Activated B cell treated with CpG ODN at 0.5 μM for 24 hours (primary cell): ENCODE measurements at regions not wholly inside any gene's neighbourhood (a gene's known extent, or its start where the extent isn't known, plus 50 kb on each side); places are given as distances from the start of the nearest gene placed in this dataset.

ENCODE experiments used
- ATAC-seq: fragments of 200-7000 bp; cut with Tn5 transposase; one replicate; pipeline ENCODE4 v1.10.0; 2021; ENCODE audit warnings: low read depth, mild to moderate bottlenecking, moderate library complexity
- CTCF ChIA-PET: fragments of 350-600 bp; sonication (Branson Sonifier 250); formaldehyde crosslinking; loops from one replicate; lab custom pipeline; 2021; ENCODE audit warnings: antibody characterized with exemption; lab: Charles Lee
- POLR2A ChIA-PET: fragments of 350-600 bp; sonication (Branson Sonifier 250); formaldehyde crosslinking; loops from one replicate; lab custom pipeline; 2021; ENCODE audit warnings: antibody characterized with exemption; lab: Charles Lee
- DNase-seq: peaks from one replicate; pipeline ENCODE4 v3.0.0; 2022
- H3K27ac Mint-ChIP-seq: one replicate; pipeline ENCODE4 v1.8.0; 2020; ENCODE audit warnings: mixed read lengths
- H3K27me3 Mint-ChIP-seq: one replicate; pipeline ENCODE4 v1.8.0; 2021; ENCODE audit warnings: mixed read lengths
- H3K36me3 Mint-ChIP-seq: one replicate; pipeline ENCODE4 v1.8.0; 2021; ENCODE audit warnings: low read depth, mixed read lengths
- H3K4me1 Mint-ChIP-seq: one replicate; pipeline ENCODE4 v1.8.0; 2021; ENCODE audit warnings: mixed read lengths
- H3K4me3 Mint-ChIP-seq: one replicate; pipeline ENCODE4 v1.8.0; 2020; ENCODE audit warnings: mild to moderate bottlenecking, mixed read lengths
- H3K9me3 Mint-ChIP-seq: one replicate; pipeline ENCODE4 v1.8.0; 2020; ENCODE audit warnings: mixed read lengths
- intact Hi-C: fragments of 100-400 bp; cut with micrococcal nuclease; formaldehyde crosslinking; loops from one replicate; pipeline ENCODE4 v1.15.1; 2024
- TF ChIP-seq, protein P1 (sequence below): fragments of 200-600 bp; IDR thresholded peaks from one replicate; pipeline ENCODE4 v1.8.0; 2022; ENCODE audit warnings: antibody characterized with exemption, mild to moderate bottlenecking

DNA sequence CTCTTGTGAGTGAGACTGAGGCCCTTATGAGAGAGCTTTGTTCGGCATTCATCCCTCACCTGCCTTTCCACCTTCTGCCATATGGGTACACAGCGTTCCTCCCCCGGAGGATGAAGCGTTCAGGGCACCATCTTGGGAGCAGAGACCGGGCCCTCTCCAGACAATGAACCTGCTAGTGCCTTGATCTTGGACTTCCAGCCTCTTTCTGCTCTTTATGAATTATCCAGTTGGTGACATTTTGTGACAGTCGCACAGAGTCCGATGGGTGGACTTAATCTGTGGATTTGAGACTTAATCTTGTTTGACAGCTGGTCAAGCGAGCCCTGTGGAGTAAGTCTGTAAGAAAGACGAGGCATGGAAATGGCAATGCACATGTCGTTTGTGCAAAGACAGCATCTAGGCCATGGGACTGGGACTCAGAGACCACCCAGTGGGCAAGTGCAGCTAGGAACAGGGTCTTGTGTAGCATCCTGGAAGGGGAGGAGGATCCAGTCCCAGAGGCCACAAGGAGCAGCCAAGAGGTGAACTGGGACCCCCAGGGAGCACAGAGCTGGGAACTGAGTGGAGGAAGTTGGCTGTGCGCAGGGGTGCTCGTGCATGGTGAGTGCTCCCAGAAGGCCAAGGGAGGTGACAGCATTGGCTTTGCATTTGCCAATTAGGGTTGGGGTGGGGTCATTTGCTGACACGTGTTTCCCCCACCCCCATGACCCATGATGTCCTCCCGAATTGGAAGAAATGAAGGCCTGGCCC, 69.5 kb upstream of the HDAC4 start:
- ATAC-seq (no peak), DNase-seq (no peak)
- CTCF ChIA-PET = no interaction called here
- no peaks in the 10 kb centered on the region for H3K4me1 Mint-ChIP-seq
- intact Hi-C loops = no loop called here
- POLR2A ChIA-PET = no interaction called here
- H3K4me3 Mint-ChIP-seq = no peak overlapping the region
- H3K27me3 Mint-ChIP-seq = peaks cover 4% of the 10 kb centered on the region
- H3K36me3 Mint-ChIP-seq = no peaks in the 10 kb centered on the region
- no peaks in the 10 kb centered on the region for H3K9me3 Mint-ChIP-seq
- TF ChIP-seq, protein P1, sequence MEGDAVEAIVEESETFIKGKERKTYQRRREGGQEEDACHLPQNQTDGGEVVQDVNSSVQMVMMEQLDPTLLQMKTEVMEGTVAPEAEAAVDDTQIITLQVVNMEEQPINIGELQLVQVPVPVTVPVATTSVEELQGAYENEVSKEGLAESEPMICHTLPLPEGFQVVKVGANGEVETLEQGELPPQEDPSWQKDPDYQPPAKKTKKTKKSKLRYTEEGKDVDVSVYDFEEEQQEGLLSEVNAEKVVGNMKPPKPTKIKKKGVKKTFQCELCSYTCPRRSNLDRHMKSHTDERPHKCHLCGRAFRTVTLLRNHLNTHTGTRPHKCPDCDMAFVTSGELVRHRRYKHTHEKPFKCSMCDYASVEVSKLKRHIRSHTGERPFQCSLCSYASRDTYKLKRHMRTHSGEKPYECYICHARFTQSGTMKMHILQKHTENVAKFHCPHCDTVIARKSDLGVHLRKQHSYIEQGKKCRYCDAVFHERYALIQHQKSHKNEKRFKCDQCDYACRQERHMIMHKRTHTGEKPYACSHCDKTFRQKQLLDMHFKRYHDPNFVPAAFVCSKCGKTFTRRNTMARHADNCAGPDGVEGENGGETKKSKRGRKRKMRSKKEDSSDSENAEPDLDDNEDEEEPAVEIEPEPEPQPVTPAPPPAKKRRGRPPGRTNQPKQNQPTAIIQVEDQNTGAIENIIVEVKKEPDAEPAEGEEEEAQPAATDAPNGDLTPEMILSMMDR = no peak
- H3K27ac Mint-ChIP-seq = no peak overlapping the region

DNA sequence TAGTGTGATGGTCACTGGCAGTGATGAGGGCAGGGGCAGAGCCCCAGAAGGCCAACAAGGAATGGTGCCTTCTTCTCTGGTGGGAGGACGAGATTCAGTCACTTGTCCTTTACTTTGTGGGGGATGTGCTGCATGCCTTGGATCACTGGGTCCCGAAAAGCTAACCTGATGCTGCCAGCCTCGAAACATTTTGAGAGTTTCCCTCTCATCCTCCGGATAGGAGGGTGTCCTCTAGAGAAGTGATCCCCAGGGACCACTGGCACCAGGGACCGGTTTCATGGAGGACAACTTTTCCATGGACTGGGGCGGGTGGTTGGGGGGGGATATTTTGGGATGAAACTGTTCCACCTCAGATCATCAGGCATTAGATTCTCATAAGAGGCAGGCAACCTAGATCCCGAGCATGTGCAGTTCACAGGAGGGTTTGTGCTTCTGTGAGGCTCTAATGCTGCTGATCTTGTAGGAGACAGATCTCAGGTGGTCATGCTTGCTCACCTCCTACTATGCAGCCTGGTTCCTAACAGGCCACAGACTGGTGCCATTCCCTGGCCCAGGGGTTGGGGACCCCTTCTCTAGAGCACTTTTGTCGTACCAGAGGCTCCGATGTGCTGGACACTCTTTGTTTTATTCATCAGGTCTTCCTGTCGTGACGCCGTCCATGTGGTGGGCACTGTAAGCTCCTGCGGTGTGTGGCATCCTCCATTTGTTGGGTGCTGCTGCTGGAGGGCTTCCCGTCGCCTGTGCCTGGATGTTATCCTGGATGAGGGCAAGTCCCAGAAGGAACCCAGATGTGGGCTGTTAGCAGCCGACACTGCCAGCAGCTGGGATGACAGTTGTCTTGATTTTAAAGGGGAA, 68.5 kb upstream of the HDAC4 start:
- H3K4me3 Mint-ChIP-seq = no peak overlapping the region
- H3K9me3 Mint-ChIP-seq = no peaks in the 10 kb centered on the region
- no peak overlapping the region for H3K27ac Mint-ChIP-seq
- intact Hi-C loops = no loop called here
- ATAC-seq (no peak), DNase-seq (no peak)
- peaks cover 4% of the 10 kb centered on the region for H3K27me3 Mint-ChIP-seq
- POLR2A ChIA-PET = no interaction called here
- CTCF ChIA-PET = no interaction called here
- no peaks in the 10 kb centered on the region for H3K36me3 Mint-ChIP-seq
- TF ChIP-seq, protein P1 = no peak
- H3K4me1 Mint-ChIP-seq = no peaks in the 10 kb centered on the region

DNA sequence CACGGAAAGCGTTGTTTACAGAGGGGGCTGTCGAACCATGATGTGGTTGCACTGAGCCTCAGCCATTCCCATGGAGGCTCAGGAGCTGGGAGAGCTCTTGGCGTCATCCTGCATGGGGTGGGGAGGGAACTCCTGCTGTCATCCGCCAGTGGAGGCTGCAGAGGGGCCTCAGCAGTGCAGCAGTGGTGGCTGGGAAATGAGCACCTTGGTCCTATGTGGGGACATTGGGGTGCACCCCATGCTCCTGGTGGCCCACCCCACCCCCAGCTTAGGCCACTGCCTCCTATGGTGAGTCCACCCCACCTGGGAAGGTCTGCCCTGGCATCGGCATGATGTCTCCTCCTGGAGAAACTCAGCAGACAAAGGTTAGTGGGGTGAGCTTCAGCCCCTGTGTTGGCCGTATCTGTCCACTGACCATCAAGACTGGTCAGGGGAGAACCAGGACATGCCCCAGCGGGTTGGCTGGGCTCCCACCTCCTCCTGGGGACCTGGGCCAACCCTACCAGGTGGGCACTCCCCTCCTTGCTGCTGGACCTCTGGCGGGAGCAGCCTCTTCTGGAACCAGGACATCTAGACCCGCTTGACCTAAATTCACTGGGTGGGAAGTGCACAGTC, 67.8 kb upstream of the HDAC4 start:
- Mint-ChIP-seq H3K27me3 (peaks cover 5% of the 10 kb centered on the region), H3K4me3 (no peak overlapping the region), H3K9me3 (no peaks in the 10 kb centered on the region), H3K36me3 (no peaks in the 10 kb centered on the region), H3K4me1 (no peaks in the 10 kb centered on the region), H3K27ac (no peak overlapping the region)
- intact Hi-C loops = no loop called here
- POLR2A ChIA-PET = no interaction called here
- ATAC-seq (no peak), DNase-seq (no peak)
- CTCF ChIA-PET = no interaction called here
- TF ChIP-seq, protein P1 = no peak

DNA sequence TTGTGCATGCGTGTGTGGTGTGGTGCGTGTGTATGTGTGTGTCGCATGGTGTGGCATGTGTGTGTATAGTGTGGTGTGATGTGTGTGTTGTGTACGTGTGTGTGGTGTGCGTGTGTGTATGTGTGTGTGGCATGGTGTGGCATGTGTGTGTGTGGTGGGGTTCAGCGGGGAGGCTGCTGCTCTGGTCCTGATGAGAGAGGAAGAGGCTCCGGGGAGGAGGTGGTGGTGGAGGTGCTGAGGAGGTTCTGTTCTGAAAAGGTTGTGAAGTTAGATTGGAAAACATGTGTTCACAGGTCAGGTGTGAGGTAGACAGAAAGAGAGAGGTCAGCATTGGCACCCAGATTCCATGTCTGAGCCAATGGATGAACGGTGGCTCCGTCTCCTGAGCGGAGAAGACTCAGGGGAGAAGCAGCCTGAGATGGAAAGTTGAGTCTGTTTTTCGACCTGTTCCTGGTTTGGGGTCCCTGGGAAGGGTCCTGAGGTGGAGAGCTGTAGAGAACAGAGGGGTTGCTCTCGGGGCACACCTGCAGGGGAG, 67.2 kb upstream of the HDAC4 start:
- ATAC-seq = no peak
- POLR2A ChIA-PET = no interaction called here
- H3K9me3 Mint-ChIP-seq = no peaks in the 10 kb centered on the region

More for the DNA sequence above, 67.2 kb upstream of the HDAC4 start:
- intact Hi-C loops = no loop called here
- TF ChIP-seq, protein P1 = no peak
- CTCF ChIA-PET = no interaction called here
- Mint-ChIP-seq H3K27ac (no peak overlapping the region), H3K27me3 (peaks cover 6% of the 10 kb centered on the region), H3K4me1 (no peaks in the 10 kb centered on the region), H3K4me3 (no peak overlapping the region), H3K36me3 (no peaks in the 10 kb centered on the region)
- no peak for DNase-seq
